Smooth muscle cell (in vitro differentiated cells): ENCODE measurements at regions not wholly inside any gene's neighbourhood (a gene's known extent, or its start where the extent isn't known, plus 50 kb on each side); places are given as distances from the start of the nearest gene placed in this dataset.

Experiments
- DNase-seq: peaks from one replicate; lab custom pipeline; 2025; ENCODE audit not compliant: unreplicated experiment; lab: John Stamatoyannopoulos, UW
- H2AFZ ChIP-seq: fragments of 200-600 bp; sonication (generic); 2 replicates; pipeline ENCODE4 v1.6.0; 2016; ENCODE audit warnings: antibody characterized with exemption, low read depth, mild to moderate bottlenecking
- H3F3A ChIP-seq: fragments of 200-600 bp; sonication (generic); 2 replicates; pipeline ENCODE4 v1.6.0; 2017; ENCODE audit warnings: antibody characterized with exemption, low read depth
- H3K27ac ChIP-seq: fragments of 200-600 bp; sonication (generic); 2 replicates; pipeline ENCODE4 v1.5.1; 2016; ENCODE audit warnings: low read depth, mild to moderate bottlenecking
- H3K27me3 ChIP-seq: fragments of 200-600 bp; sonication (generic); 2 replicates; pipeline ENCODE4 v1.6.1; 2016; ENCODE audit warnings: low read depth, mild to moderate bottlenecking
- H3K36me3 ChIP-seq: fragments of 200-600 bp; sonication (generic); 2 replicates; pipeline ENCODE4 v1.5.1; 2016; ENCODE audit warnings: low read depth
- H3K4me1 ChIP-seq: fragments of 200-600 bp; sonication (generic); 2 replicates; pipeline ENCODE4 v1.5.1; 2016; ENCODE audit warnings: low read depth
- H3K4me2 ChIP-seq: fragments of 200-600 bp; sonication (generic); 2 replicates; pipeline ENCODE4 v1.6.0; 2016; ENCODE audit warnings: mild to moderate bottlenecking
- H3K4me3 ChIP-seq: fragments of 200-600 bp; sonication (generic); 2 replicates; pipeline ENCODE4 v1.5.1; 2016; ENCODE audit warnings: mild to moderate bottlenecking
- H3K79me2 ChIP-seq: fragments of 200-600 bp; sonication (generic); 2 replicates; pipeline ENCODE4 v1.6.0; 2016; ENCODE audit warnings: low read depth, mild to moderate bottlenecking
- H3K9ac ChIP-seq: fragments of 200-600 bp; sonication (generic); 2 replicates; pipeline ENCODE4 v1.6.0; 2016; ENCODE audit warnings: low read depth
- H3K9me3 ChIP-seq: fragments of 200-600 bp; sonication (generic); replicated peaks from 2 replicates; pipeline ENCODE4 v1.5.1; 2016; ENCODE audit warnings: low read depth
- H4K20me1 ChIP-seq: fragments of 200-600 bp; sonication (generic); 2 replicates; pipeline ENCODE4 v1.6.0; 2016; ENCODE audit warnings: low read depth
- WGBS: methylation state at CpG from one replicate; pipeline ENCODE4 v1.1.7; 2016; ENCODE audit warnings: low lambda C conversion rate; 5-methylcytosine and 5-hydroxymethylcytosine counted together
- TF ChIP-seq, protein P1 (sequence below): fragments of 200-600 bp; sonication (generic); IDR thresholded peaks from 2 replicates; pipeline ENCODE4 v1.5.1; 2017; ENCODE audit warnings: borderline replicate concordance, mild to moderate bottlenecking, antibody characterized with exemption; ENCODE audit not compliant: insufficient read depth, poor library complexity, severe bottlenecking

DNA sequence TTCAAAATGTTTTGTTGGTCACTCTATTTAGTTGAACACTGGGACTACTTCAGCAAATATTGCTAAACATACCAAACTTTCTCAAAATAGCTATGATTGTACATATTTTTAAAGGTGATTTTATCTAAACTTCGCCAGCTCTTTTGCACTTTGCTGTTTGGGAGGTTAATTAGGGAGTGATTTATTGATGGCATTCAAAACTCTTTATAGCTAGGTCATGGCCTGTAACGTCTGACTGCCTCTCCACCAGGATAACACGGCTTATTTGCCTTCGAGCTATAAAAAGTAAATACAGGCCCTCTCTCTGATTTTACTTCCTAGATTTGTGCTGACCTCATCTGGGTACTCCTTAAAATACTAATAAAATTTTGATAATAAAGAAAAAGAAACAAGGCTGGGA, 931.9 kb downstream of the DCDC2C start:
- TF ChIP-seq, protein P1, sequence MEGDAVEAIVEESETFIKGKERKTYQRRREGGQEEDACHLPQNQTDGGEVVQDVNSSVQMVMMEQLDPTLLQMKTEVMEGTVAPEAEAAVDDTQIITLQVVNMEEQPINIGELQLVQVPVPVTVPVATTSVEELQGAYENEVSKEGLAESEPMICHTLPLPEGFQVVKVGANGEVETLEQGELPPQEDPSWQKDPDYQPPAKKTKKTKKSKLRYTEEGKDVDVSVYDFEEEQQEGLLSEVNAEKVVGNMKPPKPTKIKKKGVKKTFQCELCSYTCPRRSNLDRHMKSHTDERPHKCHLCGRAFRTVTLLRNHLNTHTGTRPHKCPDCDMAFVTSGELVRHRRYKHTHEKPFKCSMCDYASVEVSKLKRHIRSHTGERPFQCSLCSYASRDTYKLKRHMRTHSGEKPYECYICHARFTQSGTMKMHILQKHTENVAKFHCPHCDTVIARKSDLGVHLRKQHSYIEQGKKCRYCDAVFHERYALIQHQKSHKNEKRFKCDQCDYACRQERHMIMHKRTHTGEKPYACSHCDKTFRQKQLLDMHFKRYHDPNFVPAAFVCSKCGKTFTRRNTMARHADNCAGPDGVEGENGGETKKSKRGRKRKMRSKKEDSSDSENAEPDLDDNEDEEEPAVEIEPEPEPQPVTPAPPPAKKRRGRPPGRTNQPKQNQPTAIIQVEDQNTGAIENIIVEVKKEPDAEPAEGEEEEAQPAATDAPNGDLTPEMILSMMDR: no peak
- no peaks in the 10 kb centered on the region for H3F3A ChIP-seq
- no peak for DNase-seq
- H3K4me1 ChIP-seq: no peaks in the 10 kb centered on the region
- H3K36me3 ChIP-seq: no peaks in the 10 kb centered on the region
- H3K4me2 ChIP-seq: no peak overlapping the region
- no peaks in the 10 kb centered on the region for H4K20me1 ChIP-seq
- no peak overlapping the region for H3K27ac ChIP-seq
- H2AFZ ChIP-seq: no peak overlapping the region
- no peak overlapping the region for H3K9ac ChIP-seq
- 48% methylated on average over 4 of the region's 4 CpGs for WGBS
- no peaks in the 10 kb centered on the region for H3K79me2 ChIP-seq
- H3K27me3 ChIP-seq: no peaks in the 10 kb centered on the region
- no peaks in the 10 kb centered on the region for H3K9me3 ChIP-seq
- no peak overlapping the region for H3K4me3 ChIP-seq

- WGBS: 94% methylated on average over 1 of the region's 1 CpG
- no peaks in the 10 kb centered on the region for H3K27me3 ChIP-seq
- H3K4me2 ChIP-seq: no peak overlapping the region
- no peak overlapping the region for H2AFZ ChIP-seq
- H3K4me1 ChIP-seq: no peaks in the 10 kb centered on the region
- H3F3A ChIP-seq: no peaks in the 10 kb centered on the region
- H4K20me1 ChIP-seq: no peaks in the 10 kb centered on the region
- TF ChIP-seq, protein P1: no peak
- no peaks in the 10 kb centered on the region for H3K9me3 ChIP-seq
- no peaks in the 10 kb centered on the region for H3K79me2 ChIP-seq
- DNase-seq: no peak
- no peak overlapping the region for H3K9ac ChIP-seq
- no peak overlapping the region for H3K4me3 ChIP-seq
- H3K27ac ChIP-seq: no peak overlapping the region
- no peaks in the 10 kb centered on the region for H3K36me3 ChIP-seq
Observed at GRCh38 chr2:4653991-4654390, 950.6 kb downstream of the DCDC2C start.

DNA sequence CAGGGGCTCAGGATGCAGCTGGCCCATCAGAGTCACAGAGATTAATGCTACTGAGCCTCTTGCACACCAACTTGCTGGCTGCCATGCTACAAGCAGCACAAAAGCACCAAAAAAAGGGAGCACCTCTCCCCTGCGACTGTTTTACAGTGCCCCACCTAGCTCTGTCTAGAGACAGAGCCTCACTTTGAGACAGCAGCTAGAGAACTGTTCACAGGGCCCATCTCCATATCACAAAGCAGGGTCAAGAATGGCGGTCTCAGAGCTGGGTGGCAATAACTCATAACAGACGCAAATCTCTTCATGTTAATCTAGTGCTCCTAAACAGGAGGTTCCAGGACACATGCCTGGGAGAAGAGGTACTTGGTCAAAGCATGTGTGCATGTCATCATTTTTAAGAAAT, 953.0 kb downstream of the DCDC2C start:
- no peaks in the 10 kb centered on the region for H3K9me3 ChIP-seq
- H3K4me2 ChIP-seq: no peak overlapping the region
- no peak overlapping the region for H3K9ac ChIP-seq
- WGBS: 92% methylated on average over 3 of the region's 3 CpGs
- no peaks in the 10 kb centered on the region for H4K20me1 ChIP-seq
- no peaks in the 10 kb centered on the region for H3K27me3 ChIP-seq
- no peak overlapping the region for H3K4me3 ChIP-seq
- H3K4me1 ChIP-seq: no peaks in the 10 kb centered on the region
- no peak overlapping the region for H2AFZ ChIP-seq
- no peak overlapping the region for H3K27ac ChIP-seq
- no peaks in the 10 kb centered on the region for H3F3A ChIP-seq
- H3K36me3 ChIP-seq: no peaks in the 10 kb centered on the region
- TF ChIP-seq, protein P1: no peak
- no peak for DNase-seq
- no peaks in the 10 kb centered on the region for H3K79me2 ChIP-seq

GRCh38 chr2:4662161-4662779, 958.9 kb downstream of the DCDC2C start:
- H2AFZ ChIP-seq: no peak overlapping the region
- H3K27ac ChIP-seq: peak overlapping the region; percentile 73
- H3K79me2 ChIP-seq: no peaks in the 10 kb centered on the region
- no peaks in the 10 kb centered on the region for H3K9me3 ChIP-seq
- DNase-seq: no peak
- no peak overlapping the region for H3K4me3 ChIP-seq
- peak overlapping the region; percentile 58 for H3K9ac ChIP-seq
- no peaks in the 10 kb centered on the region for H3F3A ChIP-seq
- TF ChIP-seq, protein P1: no peak
- peak overlapping the region; percentile 19 for H3K4me2 ChIP-seq
- no peaks in the 10 kb centered on the region for H3K4me1 ChIP-seq
- no peaks in the 10 kb centered on the region for H4K20me1 ChIP-seq
- no peaks in the 10 kb centered on the region for H3K27me3 ChIP-seq
- WGBS: 57% methylated on average over 8 of the region's 8 CpGs
- no peaks in the 10 kb centered on the region for H3K36me3 ChIP-seq
